ENCODE measurements at regions not wholly inside any gene's neighbourhood (a gene's known extent, or its start where the extent isn't known, plus 50 kb on each side); places are given as distances from the start of the nearest gene placed in this dataset.

DNA sequence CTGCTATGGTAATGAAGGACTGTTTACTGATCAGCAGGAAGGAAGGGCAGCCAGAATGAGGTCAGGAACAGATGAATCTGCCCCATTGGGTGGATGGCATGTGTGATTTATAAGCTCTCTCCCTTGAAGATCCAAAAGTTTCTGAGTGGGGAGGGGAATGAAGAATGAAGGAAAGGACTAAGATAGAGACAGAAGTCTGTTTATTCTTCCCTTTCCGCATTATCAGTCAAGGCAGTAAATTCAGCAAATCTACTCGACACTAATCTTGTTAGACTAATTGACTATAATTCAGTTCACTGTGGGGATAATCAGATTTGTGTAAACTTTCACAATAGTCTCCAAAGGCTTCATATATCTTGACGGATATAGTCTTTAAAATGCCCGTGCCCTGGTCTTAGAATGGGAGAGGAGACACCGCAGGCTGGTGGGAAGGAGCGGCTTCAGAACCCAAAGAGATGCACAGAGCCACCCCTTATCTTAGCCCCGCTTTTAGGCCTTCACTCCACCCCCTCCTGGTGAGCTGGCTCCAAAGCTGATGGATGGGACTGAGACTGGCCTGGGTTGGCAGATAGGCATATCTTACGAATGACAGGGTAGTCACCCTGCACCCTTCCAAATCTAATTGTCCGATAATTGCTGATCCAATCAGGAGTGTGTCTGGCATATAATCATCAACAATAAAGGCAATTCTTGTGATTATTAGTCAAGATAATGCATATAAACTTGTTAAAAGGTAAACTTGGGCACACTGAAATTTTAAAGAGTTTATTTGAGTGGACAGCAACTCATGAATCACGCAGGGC is 76.0 kb upstream of the PPM1J start:
- DNase-seq (ENCODE audit: extremely low read depth, low read depth, low spot score) = no peak

DNA sequence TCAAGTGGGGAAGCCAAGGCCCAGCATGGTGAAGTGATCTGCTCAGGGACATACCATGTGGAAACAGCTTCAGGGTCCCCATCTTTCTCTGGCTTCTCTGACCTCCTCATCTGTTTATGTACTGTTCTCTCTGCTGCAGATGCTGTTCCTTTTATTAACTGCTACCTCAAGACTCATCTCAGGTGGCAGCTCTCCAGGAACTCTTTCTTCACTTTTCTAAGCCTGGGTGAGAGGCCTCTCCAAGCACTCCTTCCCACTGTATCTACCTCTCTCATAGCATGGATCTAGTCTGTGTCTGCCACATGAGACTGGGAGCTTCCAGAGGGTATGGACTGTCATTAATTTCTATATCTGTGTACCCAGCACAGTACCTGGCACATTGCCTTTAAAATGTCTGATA is 73.4 kb upstream of the PPM1J start:
- DNase-seq (ENCODE audit: extremely low read depth, low read depth, low spot score) = no peak

DNA sequence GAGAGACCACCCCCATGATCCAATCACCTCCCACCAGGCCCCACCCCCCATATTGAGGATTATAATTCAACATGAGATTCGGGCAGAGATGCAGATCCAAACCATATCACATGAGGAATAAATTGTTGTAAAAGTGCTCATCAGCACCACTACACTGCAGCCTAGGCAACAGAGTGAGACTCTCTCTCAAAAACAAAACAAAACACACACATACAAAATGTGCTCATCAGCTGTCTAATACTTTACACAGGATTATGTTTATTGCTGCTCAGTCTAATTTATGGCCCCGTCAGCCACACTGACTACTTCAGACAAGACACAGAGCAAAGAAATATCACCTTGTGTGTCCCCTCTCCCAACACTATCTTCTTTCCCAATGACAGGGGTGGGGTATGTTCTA is 72.9 kb upstream of the PPM1J start:
- no peak for DNase-seq (ENCODE audit: extremely low read depth, low read depth, low spot score)

DNA sequence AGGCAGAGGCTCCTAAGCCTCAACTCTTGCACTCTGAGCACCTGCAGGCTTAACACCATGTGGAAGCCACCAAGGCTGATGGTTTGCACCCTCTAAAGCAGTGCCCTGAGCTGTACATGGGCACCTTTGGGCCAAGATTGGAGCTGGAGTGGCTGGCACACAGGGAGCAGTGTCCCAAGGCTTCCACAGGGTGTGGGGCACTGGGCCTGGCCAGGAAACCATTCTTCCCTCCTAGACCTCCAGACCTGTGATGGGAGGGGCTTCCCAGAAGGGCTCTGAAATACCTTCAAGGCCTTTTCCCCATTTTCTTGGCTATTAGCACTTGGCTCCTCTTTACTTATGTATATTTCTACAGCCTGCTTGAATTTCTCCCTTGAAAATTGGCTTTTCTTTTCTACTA is 67.9 kb upstream of the PPM1J start:
- no peak for DNase-seq (ENCODE audit: extremely low read depth, low read depth, low spot score)

DNA sequence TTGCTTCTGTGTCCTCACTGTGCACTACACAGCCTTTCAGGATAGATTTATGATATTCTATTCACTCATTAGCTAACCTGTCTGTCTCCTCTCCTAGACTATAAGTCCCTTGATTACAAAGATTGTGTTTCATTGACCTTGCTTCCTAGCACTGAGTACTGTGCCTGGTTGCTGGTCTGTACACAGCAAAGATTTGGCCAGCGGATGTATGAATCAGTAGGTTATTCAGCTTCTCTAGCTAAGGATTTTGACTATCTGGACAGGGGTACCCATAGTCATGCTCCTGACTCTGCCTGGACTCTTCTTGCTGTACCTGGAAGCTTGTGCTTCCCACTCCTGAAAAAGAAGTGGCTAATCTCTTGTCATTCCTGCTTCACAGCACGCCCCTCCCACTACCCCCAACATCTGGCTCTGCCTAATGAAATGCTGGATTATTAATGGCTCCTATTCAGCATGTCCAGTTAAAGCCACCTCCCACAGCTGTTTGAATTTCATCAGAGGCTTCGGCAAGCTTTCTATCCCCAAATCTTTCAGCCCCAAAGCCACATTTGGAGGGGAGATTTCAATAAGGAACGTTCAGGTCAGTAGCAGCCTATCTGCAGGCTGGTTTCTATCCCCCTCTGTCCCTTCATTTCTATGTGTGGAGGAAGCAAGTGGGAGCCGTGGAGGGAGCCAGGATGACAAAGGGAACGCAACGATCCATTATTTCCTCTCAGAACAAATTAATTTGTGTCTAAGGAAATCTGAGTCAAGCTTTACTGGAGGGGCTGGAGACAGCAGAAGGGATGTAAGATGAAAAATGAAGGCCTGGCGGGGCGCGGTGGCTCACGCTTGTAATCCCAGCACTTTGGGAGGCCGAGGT is 64.8 kb upstream of the PPM1J start:
- DNase-seq (ENCODE audit: extremely low read depth, low read depth, low spot score) = no peak

DNA sequence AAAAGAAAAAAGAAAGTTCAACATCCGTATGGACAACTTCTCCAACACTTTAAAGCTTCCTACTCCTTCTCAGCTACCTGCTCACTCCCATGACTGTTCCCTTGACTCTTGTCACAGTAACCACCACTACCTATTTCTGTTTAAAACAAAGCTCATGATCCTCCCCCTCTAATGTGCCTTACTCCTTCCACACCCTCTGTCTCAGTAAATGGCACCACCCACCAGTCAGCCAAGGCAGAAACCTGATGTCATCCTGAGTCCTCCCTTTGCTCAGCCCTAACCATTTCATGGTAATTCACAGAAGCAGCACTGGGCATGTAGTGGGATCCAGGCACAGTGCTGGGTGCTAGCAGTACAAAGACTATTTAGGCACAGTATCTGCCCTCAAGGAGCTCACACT is 63.0 kb upstream of the PPM1J start:
- DNase-seq (ENCODE audit: extremely low read depth, low read depth, low spot score) = no peak

DNA sequence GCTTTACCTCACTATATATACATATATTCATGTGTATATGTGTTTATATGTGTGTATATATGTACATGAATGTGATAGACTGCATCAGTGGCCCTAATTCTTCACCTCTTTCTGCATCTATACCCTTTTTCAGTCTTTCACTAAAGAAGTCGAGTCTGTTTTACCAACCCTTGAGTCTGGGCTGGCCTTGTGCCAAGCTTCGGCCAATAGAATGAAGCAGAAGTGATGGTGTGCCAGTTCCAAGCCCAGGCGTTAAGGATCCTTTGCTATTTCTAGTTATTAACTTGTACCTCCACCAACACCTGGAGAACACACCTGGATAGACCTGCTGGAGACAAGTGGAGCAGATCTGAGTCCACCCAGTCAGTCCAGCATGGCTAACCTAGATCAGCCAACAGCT is 61.6 kb upstream of the PPM1J start:
- no peak for DNase-seq (ENCODE audit: extremely low read depth, low read depth, low spot score)

DNA sequence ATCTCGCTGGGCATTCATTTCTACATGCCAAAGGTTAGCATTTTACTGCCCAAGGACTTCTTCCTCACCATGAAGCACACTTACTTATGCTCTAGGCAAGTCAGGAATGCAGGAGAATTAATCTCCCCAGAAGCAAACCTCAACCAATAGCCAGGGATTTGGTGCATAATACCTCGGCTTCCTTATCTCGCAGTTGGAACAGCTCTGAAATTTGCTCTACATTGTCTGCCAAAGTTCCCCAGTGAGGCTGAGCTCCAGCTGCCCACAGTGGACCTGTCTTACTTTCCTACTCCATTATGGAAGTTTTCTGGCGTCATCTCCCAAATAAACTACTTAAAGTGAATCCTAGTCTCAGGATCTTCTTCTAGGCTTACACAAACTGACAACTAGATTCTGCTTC is 57.6 kb upstream of the PPM1J start:
- DNase-seq (ENCODE audit: extremely low read depth, low read depth, low spot score) = no peak

DNA sequence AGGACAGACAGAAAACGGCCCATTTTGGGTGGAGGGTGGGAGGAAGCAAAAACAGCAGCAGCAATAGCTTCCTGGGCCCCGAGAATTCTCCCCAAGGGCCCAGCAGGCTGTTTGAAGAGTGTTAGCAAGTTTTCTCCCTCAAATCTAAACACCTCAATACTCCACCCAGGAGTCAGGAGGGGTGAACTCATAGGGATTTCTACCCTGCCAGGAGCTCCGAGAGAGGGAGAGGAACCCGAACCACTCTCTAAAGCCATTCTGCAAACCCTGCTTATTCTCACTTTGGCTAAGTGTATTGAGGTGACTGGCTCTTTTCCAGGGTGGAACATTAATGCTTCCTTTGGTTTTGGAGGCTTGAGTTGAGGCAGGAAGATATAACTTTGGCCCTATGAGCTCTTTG is 55.6 kb upstream of the PPM1J start:
- no peak for DNase-seq (ENCODE audit: extremely low read depth, low read depth, low spot score)

DNA sequence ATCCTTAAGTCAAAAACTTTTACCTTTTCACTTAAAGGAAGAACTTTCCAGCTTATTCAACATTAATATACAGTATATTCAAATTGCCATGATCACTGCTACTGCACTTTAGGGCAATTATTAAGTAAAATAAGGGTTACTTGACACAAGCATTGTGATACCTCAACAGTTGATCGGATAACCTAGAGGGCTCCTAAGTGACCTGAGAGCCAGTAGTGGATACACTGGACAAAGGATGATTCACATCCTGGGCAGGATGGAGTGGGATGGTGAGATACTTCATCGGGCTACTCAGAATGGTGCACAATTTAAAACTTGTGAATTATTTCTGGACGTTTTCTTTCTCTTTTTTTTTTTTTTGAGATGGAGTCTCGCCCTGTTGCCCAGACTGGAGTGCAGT is 54.5 kb upstream of the PPM1J start:
- no peak for DNase-seq (ENCODE audit: extremely low read depth, low read depth, low spot score)

DNA sequence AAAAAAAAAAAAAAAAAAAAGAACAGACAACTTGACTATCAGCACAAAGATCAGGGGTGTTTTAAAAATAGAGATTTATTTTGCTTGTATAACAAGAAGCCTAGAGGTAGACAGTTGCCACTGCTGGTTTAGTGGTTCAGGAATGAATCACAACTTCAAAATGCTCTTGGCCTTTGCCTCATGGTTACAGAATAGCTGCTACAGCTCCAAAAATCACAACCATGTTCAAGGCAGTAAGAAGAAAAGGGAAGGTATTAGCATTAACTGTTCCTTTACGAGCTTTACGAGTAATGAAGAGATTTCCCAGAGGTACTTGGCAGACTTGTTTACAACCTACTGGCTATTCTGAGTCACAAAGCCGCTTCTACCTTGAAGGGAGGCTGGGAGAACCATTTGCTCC is 52.5 kb upstream of the PPM1J start:
- DNase-seq (ENCODE audit: extremely low read depth, low read depth, low spot score) = no peak
